OCI-LY3 (cell line): ENCODE measurements at regions not wholly inside any gene's neighbourhood (a gene's known extent, or its start where the extent isn't known, plus 50 kb on each side); places are given as distances from the start of the nearest gene placed in this dataset.

Source experiments
- H2AFZ ChIP-seq: fragments of 200-600, 300-600 bp; shearing (Covaris generic); 2 replicates; pipeline ENCODE4 v1.6.0; 2014; ENCODE audit warnings: antibody characterized with exemption, low read depth, low read length
- H3K27ac ChIP-seq: fragments of 200-600, 300-600 bp; sonication (generic); 2 replicates; pipeline ENCODE4 v1.5.1; 2014; ENCODE audit warnings: mild to moderate bottlenecking, low read length, moderate library complexity, mixed read lengths
- H3K27me3 ChIP-seq: fragments of 200-600, 300-600 bp; sonication (generic); 2 replicates; pipeline ENCODE4 v1.6.1; 2014; ENCODE audit warnings: low read depth, low read length, mixed read lengths
- H3K36me3 ChIP-seq: fragments of 200-600, 300-600 bp; sonication (generic); replicated peaks from 2 replicates; pipeline ENCODE3; 2014; ENCODE audit warnings: low read depth, low read length, mixed read lengths
- H3K4me1 ChIP-seq: fragments of 300-600, 200-600 bp; sonication (generic); 2 replicates; pipeline ENCODE4 v1.6.1; 2014; ENCODE audit warnings: low read length, mixed read lengths
- H3K4me2 ChIP-seq: fragments of 200-600, 300-600 bp; sonication (generic); 2 replicates; pipeline ENCODE4 v1.6.1; 2014; ENCODE audit warnings: low read length, mixed read lengths
- H3K4me3 ChIP-seq: fragments of 300-600, 200-600 bp; sonication (generic); 2 replicates; pipeline ENCODE4 v1.5.1; 2014; ENCODE audit warnings: antibody characterized with exemption, mild to moderate bottlenecking, low read length, moderate library complexity
- H3K79me2 ChIP-seq: fragments of 300-600, 200-600 bp; shearing (Covaris generic); 2 replicates; pipeline ENCODE4 v1.6.1; 2014; ENCODE audit warnings: mild to moderate bottlenecking, low read length, mixed read lengths
- H3K9ac ChIP-seq: fragments of 300-600, 200-600 bp; shearing (Covaris generic); 2 replicates; pipeline ENCODE4 v1.6.0; 2014; ENCODE audit warnings: mild to moderate bottlenecking, low read length, moderate library complexity
- H3K9me3 ChIP-seq: fragments of 200-600, 300-600 bp; shearing (Covaris generic); 2 replicates; pipeline ENCODE4 v1.6.1; 2014; ENCODE audit warnings: low read length, mixed read lengths; ENCODE audit not compliant: insufficient read depth
- H4K20me1 ChIP-seq: fragments of 200-600, 300-600 bp; sonication (generic); 2 replicates; pipeline ENCODE4 v1.6.1; 2016; ENCODE audit warnings: low read length, mixed read lengths; ENCODE audit not compliant: insufficient read depth
- CTCF ChIP-seq: fragments of 200-600, 300-600 bp; sonication (generic); IDR thresholded peaks from 2 replicates; pipeline ENCODE4 v1.5.1; 2014; ENCODE audit warnings: antibody characterized with exemption, low read length, low read depth
- EZH2phosphoT487 ChIP-seq: fragments of 200-600 bp; shearing (Covaris generic); IDR thresholded peaks from 2 replicates; pipeline ENCODE4 v1.6.1; 2018; ENCODE audit warnings: antibody characterized with exemption, mixed run types, low read depth

- Histone ChIP-seq H3K4me3 (no peak overlapping the region), H2AFZ (no peak overlapping the region), H3K9ac (no peak overlapping the region), H3K9me3 (no peaks in the 10 kb centered on the region), H3K27ac (no peak overlapping the region), H3K4me1 (no peaks in the 10 kb centered on the region), H3K4me2 (no peak overlapping the region), H3K36me3 (no peaks in the 10 kb centered on the region), H3K27me3 (no peaks in the 10 kb centered on the region), H3K79me2 (no peaks in the 10 kb centered on the region), H4K20me1 (no peaks in the 10 kb centered on the region)
- TF ChIP-seq EZH2phosphoT487, result no peak
- no peak for TF ChIP-seq CTCF
These were observed 91.5 kb upstream of the UNC5C start for GRCh38 chr4:95640311-95640710.

GRCh38 chr4:95638920-95639501 lies 90.2 kb upstream of the UNC5C start:
- Histone ChIP-seq H3K4me2 (no peak overlapping the region), H2AFZ (no peak overlapping the region), H3K4me3 (no peak overlapping the region), H4K20me1 (no peaks in the 10 kb centered on the region), H3K27ac (no peak overlapping the region), H3K9ac (no peak overlapping the region), H3K4me1 (no peaks in the 10 kb centered on the region), H3K36me3 (no peaks in the 10 kb centered on the region), H3K27me3 (no peaks in the 10 kb centered on the region), H3K9me3 (no peaks in the 10 kb centered on the region), H3K79me2 (no peaks in the 10 kb centered on the region)
- TF ChIP-seq EZH2phosphoT487, result no peak
- TF ChIP-seq CTCF, result no peak

GRCh38 chr4:95637043-95637600 lies 88.3 kb upstream of the UNC5C start:
- Histone ChIP-seq H3K9me3 (no peaks in the 10 kb centered on the region), H3K4me3 (no peak overlapping the region), H4K20me1 (no peaks in the 10 kb centered on the region), H3K27me3 (no peaks in the 10 kb centered on the region), H3K4me2 (no peak overlapping the region), H2AFZ (no peak overlapping the region), H3K4me1 (no peaks in the 10 kb centered on the region), H3K9ac (no peak overlapping the region), H3K27ac (no peak overlapping the region), H3K79me2 (no peaks in the 10 kb centered on the region), H3K36me3 (no peaks in the 10 kb centered on the region)
- TF ChIP-seq CTCF (no peak), EZH2phosphoT487 (no peak)

- Histone ChIP-seq H3K9ac (no peak overlapping the region), H3K4me3 (no peak overlapping the region), H3K4me2 (no peak overlapping the region), H3K9me3 (no peaks in the 10 kb centered on the region), H3K4me1 (no peaks in the 10 kb centered on the region), H4K20me1 (no peaks in the 10 kb centered on the region), H3K36me3 (no peaks in the 10 kb centered on the region), H3K79me2 (no peaks in the 10 kb centered on the region), H3K27ac (no peak overlapping the region), H3K27me3 (no peaks in the 10 kb centered on the region), H2AFZ (no peak overlapping the region)
- TF ChIP-seq EZH2phosphoT487, result no peak
- TF ChIP-seq CTCF, result no peak
These were observed 87.3 kb upstream of the UNC5C start for GRCh38 chr4:95636061-95636460.
